IgD-negative memory B cell (primary cell): ENCODE measurements at regions not wholly inside any gene's neighbourhood (a gene's known extent, or its start where the extent isn't known, plus 50 kb on each side); places are given as distances from the start of the nearest gene placed in this dataset.
"Not testable (repeated sequence)": the region's sequence is repeated elsewhere in the genome, so short reads cannot be mapped to it uniquely, and the experiment has no call there.

Source experiments
- H3K27ac Mint-ChIP-seq, 3 donors: one replicate each; pipeline ENCODE4 v1.8.0; 2020 to 2022; ENCODE audit warnings: mild to moderate bottlenecking in 3 of 3, mixed read lengths in 3 of 3, moderate library complexity in 1 of 3
- H3K27me3 Mint-ChIP-seq: one replicate; pipeline ENCODE4 v1.8.0; 2021; ENCODE audit warnings: mixed read lengths
- H3K36me3 Mint-ChIP-seq: one replicate; pipeline ENCODE4 v1.8.0; 2020; ENCODE audit warnings: mild to moderate bottlenecking, mixed read lengths
- H3K4me1 Mint-ChIP-seq, 3 donors: one replicate each; pipeline ENCODE4 v1.8.0; 2020 to 2022; ENCODE audit warnings: mixed read lengths in 3 of 3, mild to moderate bottlenecking in 1 of 3
- H3K4me3 Mint-ChIP-seq, 4 donors: one replicate each; pipeline ENCODE4 v1.8.0; 2020 to 2022; ENCODE audit warnings: mild to moderate bottlenecking in 4 of 4, mixed read lengths in 4 of 4, moderate library complexity in 3 of 4
- H3K9me3 Mint-ChIP-seq, 3 donors: one replicate each; pipeline ENCODE4 v1.8.0; 2020 to 2021; ENCODE audit warnings: mixed read lengths in 3 of 3, mild to moderate bottlenecking in 1 of 3

DNA sequence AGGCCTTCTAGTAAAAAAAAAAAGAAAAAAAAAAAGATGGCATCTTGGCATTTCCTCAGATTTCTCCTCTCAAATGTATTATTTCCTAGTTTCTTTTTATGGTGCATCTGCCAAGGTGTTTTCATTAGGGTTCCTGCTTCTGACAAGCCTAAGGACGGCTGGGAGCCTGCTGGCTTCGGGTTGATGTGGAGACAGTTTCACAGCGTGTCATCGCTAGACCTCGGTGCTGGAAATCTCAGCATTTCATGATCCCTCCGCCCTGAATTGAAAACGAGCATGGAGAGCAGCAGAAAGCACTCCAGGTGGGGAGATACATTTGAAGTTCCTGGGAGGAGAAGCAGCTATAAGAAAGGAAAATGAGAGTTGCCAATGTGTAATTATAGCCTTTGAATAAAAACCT is 283.9 kb upstream of the CNTN5 start:
- H3K4me3 Mint-ChIP-seq: no peak overlapping the region
- no peak overlapping the region for H3K27ac Mint-ChIP-seq
- H3K9me3 Mint-ChIP-seq: peaks cover 0 to 6% (median 2%) of the 10 kb centered on the region in 3 donors
- H3K4me1 Mint-ChIP-seq: no peaks in the 10 kb centered on the region
- no peaks in the 10 kb centered on the region for H3K36me3 Mint-ChIP-seq
- no peaks in the 10 kb centered on the region for H3K27me3 Mint-ChIP-seq

DNA sequence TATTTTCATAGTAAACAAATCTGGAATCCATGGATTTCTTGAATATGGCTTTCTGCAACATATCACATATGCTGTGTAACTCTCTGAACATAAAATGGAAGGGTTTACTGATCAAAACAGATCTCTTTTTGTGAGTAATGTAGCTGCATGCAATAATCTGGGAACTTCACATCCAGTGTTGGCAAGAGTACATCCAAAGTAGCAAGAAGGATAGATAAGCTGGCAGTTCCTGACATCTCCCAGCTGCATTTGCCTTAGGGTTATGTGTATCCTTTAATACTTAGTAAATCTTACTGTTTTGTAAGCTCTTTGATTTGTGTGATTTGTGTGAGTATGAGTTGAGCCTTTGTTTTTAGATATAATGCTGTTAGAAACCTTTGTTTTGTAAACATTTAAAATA is 280.4 kb upstream of the CNTN5 start:
- Mint-ChIP-seq H3K9me3 (peaks cover 0 to 3% (median 3%) of the 10 kb centered on the region in 3 donors), H3K36me3 (peaks cover 1% of the 10 kb centered on the region), H3K4me3 (no peak overlapping the region), H3K27ac (no peak overlapping the region), H3K27me3 (no peaks in the 10 kb centered on the region), H3K4me1 (no peaks in the 10 kb centered on the region)

DNA sequence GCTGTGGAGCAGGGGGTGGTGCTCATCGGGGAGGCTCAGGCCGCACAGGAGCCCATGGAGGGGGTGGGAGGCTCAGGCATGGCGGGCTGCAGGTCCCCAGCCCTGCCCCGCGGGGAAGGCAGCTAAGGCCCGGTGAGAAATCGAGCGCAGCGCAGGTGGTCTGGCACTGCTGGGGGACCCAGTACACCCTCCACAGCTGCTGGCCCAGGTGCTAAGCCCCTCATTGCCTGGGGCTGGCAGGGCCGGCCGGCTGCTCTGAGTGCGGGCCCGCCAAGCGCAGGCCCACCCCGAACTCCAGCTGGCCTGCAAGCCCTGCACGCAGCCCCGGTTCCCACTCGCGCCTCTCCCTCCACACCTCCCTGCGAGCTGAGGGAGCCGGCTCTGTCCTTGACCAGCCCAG is 257.3 kb upstream of the CNTN5 start:
- not testable (repeated sequence) for H3K4me1 Mint-ChIP-seq, H3K36me3 Mint-ChIP-seq, H3K4me3 Mint-ChIP-seq, H3K27ac Mint-ChIP-seq, H3K27me3 Mint-ChIP-seq
- peaks cover 4 to 12% (median 5%) of the 10 kb centered on the region in 3 donors for H3K9me3 Mint-ChIP-seq

DNA sequence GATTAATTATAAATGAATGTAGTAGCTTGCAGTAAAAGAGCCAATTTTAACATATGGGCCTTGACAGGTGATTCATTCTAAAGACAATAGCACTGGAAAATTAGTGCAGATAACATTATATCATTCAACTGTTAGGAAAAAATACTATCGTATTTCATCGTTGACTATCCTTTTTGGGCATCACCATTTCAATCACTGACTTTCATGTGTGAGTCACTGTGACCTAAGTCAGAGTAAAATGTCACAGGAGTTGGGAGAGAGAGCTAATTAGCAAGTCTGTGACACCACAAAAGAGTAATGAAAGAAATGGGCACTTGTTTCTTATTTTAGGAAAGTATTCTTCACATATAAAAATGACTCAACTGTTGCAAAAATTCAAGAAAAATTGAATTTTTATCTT is 253.8 kb upstream of the CNTN5 start:
- Mint-ChIP-seq H3K4me1 (no peaks in the 10 kb centered on the region), H3K27me3 (no peaks in the 10 kb centered on the region), H3K9me3 (peaks cover 5 to 11% (median 5%) of the 10 kb centered on the region in 3 donors), H3K36me3 (no peaks in the 10 kb centered on the region), H3K27ac (no peak overlapping the region), H3K4me3 (no peak overlapping the region)

DNA sequence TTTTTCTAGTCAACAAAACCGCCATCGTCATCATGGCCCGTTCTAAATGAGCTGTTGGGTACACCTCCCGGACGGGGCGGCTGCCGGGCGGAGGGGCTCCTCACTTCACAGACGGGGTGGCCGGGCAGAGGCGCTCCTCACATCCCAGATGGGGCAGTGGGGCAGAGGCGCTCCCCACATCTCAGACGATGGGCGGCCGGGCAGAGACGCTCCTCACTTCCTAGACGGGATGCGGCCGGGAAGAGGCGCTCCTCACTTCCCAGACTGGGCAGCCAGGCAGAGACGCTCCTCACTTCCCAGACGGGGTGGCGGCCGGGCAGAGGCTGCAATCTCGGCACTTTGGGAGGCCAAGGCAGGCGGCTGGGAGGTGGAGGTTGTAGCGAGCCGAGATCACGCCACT is 250.7 kb upstream of the CNTN5 start:
- not testable (repeated sequence) for H3K27me3 Mint-ChIP-seq, H3K4me3 Mint-ChIP-seq, H3K36me3 Mint-ChIP-seq, H3K27ac Mint-ChIP-seq, H3K9me3 Mint-ChIP-seq, H3K4me1 Mint-ChIP-seq

DNA sequence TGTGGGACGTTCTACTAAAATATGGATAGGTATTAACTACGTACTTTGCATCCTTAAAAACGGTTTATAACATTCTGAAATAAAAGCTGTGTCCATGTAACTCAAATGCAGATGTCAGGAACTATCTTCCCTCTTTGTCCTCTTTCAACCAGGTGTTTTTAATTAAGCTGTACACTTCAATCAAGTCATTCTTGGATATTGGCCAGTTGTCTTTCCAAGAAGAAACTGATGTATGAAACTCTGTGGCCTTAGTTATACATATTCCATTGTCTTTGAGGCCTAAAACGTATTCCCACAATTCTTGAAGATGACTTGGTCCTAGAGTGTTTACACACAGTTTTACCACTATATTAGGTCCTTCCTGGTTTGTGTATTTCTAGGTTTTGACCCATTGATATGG is 249.0 kb upstream of the CNTN5 start:
- Mint-ChIP-seq H3K4me1 (no peaks in the 10 kb centered on the region), H3K4me3 (no peak overlapping the region), H3K36me3 (no peaks in the 10 kb centered on the region), H3K27ac (no peak overlapping the region), H3K27me3 (no peaks in the 10 kb centered on the region), H3K9me3 (peaks cover 0 to 9% (median 4%) of the 10 kb centered on the region in 3 donors)

DNA sequence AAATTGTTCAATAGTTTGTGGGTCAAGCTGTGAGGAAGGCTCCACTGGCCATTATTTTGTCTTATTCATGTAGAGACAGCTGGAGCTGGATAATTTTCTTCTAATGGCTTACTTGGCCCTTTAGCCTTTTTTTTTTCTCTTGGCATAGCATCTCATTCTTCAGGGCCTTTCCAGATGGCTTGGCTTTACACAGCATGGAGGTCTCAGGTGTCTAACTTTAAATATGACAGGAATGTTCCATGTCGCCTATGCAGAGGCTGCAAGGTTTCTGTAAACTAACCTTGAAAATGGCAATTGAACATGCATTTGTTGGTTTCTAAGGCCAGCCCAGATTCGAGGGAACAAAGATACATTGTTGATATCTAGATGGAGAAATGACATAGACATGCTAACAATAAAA is 247.9 kb upstream of the CNTN5 start:
- H3K9me3 Mint-ChIP-seq: peaks cover 0 to 7% (median 4%) of the 10 kb centered on the region in 3 donors
- H3K36me3 Mint-ChIP-seq: no peaks in the 10 kb centered on the region
- H3K4me3 Mint-ChIP-seq: no peak overlapping the region
- no peaks in the 10 kb centered on the region for H3K27me3 Mint-ChIP-seq
- no peaks in the 10 kb centered on the region for H3K4me1 Mint-ChIP-seq
- no peak overlapping the region for H3K27ac Mint-ChIP-seq

DNA sequence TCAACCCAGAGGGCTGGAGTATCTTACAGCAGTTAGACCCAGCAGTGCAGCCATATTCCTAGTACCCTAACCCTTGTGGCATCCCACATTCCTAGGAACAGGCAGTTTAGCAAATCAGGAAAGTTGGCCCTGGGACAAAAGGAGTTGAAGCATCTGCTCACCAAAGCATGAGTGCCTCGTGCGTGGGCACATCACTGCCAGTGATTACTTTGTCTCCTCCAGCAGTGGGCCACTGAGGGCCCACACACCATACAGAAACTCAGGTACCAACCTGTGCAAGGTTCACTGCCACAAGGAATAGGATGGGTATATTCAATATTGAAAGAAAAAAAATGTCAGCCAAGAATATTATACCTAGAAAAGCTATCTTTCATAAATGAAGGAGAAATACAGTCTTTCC is 227.5 kb upstream of the CNTN5 start:
- no peak overlapping the region for H3K27ac Mint-ChIP-seq
- no peak overlapping the region for H3K4me3 Mint-ChIP-seq
- peaks cover 0 to 8% (median 1%) of the 10 kb centered on the region in 3 donors for H3K9me3 Mint-ChIP-seq
- H3K4me1 Mint-ChIP-seq: no peaks in the 10 kb centered on the region
- H3K36me3 Mint-ChIP-seq: no peaks in the 10 kb centered on the region
- H3K27me3 Mint-ChIP-seq: no peaks in the 10 kb centered on the region

DNA sequence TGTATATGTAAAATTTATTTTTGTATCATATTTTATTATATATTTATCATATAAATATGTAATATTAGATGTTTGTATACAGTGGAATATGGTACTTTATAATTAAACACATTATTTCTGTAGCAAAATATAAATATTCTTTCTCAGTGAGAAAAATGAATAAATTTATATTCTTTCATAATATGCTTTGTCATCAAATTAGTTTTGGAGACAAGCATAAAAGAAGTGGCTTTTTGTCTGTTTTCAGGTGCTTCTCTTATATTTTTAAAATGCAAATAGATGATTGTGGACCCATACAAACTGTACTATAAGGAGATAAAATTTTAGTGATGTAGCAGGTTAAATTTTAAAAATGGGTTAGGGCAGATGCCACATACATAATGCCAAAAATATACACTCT is 222.4 kb upstream of the CNTN5 start:
- Mint-ChIP-seq H3K4me1 (no peaks in the 10 kb centered on the region), H3K27me3 (no peaks in the 10 kb centered on the region), H3K27ac (no peak overlapping the region), H3K9me3 (peaks cover 0 to 8% (median 0%) of the 10 kb centered on the region in 3 donors), H3K36me3 (no peaks in the 10 kb centered on the region), H3K4me3 (no peak overlapping the region)

DNA sequence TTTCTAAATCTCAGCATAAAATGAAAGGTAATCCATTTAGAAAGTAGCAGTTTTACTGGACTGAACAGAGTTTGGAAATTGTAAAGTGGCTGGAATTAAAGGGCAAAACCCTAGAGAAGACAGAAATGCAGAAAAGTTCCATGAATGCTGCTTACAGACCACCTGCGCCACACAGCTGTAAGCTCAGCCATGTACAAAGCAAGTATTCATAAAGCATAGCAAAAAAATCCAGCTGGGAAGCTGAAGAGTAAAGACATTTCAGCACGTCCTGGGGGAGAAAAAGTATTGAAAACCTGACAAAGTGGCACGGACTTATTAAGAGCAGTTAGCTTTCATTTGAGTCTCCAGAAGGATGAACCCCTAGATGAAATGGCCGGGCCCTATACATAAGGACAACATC is 220.1 kb upstream of the CNTN5 start:
- no peak overlapping the region for H3K27ac Mint-ChIP-seq
- H3K27me3 Mint-ChIP-seq: no peaks in the 10 kb centered on the region
- H3K4me1 Mint-ChIP-seq: no peaks in the 10 kb centered on the region
- H3K36me3 Mint-ChIP-seq: no peaks in the 10 kb centered on the region
- no peak overlapping the region for H3K4me3 Mint-ChIP-seq
- peaks cover 0 to 6% (median 0%) of the 10 kb centered on the region in 3 donors for H3K9me3 Mint-ChIP-seq

DNA sequence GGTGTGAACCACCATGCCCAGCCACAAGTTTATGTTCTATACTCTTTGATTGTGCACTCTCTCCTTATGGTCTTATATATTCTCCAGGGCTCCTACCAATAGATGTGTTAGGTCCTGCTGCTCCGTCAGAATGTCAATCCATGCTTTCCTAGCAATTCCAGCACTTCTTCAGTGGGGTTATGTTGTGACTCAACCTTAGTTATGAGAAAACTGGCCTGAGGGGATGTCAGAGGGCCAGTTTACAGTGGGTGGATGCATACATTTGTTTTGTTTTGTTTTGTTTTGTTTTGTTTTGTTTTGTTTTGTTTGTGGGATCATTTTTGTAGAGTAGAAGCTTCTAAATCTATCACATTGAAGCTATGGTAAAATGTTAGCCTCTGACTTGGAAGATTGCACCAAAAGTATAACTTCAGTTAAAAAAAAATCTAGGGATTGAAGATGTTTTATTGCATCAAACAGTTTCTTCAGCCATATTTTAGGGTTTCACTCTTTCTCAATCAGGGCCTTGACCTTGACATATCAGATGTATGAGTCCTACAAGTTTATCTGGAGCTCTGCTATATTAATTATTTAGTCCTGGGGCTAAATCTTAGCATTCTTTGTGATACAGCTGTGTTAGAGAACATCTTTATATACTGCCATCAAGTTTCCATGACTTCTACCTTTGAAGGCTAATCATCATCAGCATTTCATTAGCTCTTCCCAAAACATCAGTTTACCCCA is 191.6 kb upstream of the CNTN5 start:
- no peaks in the 10 kb centered on the region for H3K27me3 Mint-ChIP-seq
- peaks cover 0 to 2% (median 0%) of the 10 kb centered on the region in 3 donors for H3K4me1 Mint-ChIP-seq
- no peak overlapping the region for H3K27ac Mint-ChIP-seq
- H3K36me3 Mint-ChIP-seq: no peaks in the 10 kb centered on the region
- peaks cover 0 to 32% (median 6%) of the 10 kb centered on the region in 3 donors for H3K9me3 Mint-ChIP-seq
- no peak overlapping the region for H3K4me3 Mint-ChIP-seq

DNA sequence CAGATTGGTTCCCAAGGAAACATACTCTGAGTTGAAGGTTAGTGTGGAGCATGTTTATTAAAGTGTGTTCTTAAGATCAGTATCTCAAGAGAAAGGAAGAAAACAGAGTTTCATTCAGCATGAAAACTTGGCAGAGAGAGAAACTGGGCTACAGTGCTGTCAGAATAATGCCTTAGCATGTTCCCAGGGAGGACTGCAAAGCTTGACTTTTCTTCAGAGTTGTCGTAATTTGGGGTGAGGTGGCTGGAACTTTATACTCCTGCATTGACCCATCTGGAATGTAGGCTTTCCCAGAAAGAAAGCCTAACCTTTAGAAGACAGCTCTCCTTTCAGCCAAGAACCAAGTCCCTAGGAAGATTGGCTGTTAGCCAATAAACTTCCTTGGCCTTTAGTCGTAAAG is 190.8 kb upstream of the CNTN5 start:
- no peak overlapping the region for H3K4me3 Mint-ChIP-seq
- no peak overlapping the region for H3K27ac Mint-ChIP-seq
- no peaks in the 10 kb centered on the region for H3K36me3 Mint-ChIP-seq
- no peaks in the 10 kb centered on the region for H3K27me3 Mint-ChIP-seq
- peaks cover 0 to 2% (median 0%) of the 10 kb centered on the region in 3 donors for H3K4me1 Mint-ChIP-seq
- H3K9me3 Mint-ChIP-seq: peaks cover 0 to 38% (median 9%) of the 10 kb centered on the region in 3 donors

DNA sequence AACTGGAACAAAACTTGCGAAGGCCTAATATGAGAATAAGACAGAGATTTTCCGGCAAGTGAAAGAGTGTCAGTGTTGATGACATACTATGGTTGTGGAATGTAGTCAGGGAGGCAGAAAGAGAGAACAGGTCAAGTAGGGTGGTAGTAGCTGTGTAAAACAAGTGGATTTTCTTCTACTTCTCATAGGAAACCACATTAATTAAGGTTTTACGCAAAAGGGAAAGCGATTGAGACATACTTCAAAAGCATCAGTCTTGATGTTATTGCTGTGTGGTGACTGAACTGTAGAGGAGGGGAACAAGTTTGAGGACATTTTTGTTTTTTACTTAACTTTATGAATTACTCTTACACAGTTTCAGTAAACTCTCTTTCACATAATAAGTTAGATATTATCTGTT is 186.0 kb upstream of the CNTN5 start:
- Mint-ChIP-seq H3K36me3 (no peaks in the 10 kb centered on the region), H3K27me3 (no peaks in the 10 kb centered on the region), H3K4me1 (no peaks in the 10 kb centered on the region), H3K4me3 (no peak overlapping the region), H3K9me3 (peaks cover 0 to 25% (median 6%) of the 10 kb centered on the region in 3 donors), H3K27ac (no peak overlapping the region)

DNA sequence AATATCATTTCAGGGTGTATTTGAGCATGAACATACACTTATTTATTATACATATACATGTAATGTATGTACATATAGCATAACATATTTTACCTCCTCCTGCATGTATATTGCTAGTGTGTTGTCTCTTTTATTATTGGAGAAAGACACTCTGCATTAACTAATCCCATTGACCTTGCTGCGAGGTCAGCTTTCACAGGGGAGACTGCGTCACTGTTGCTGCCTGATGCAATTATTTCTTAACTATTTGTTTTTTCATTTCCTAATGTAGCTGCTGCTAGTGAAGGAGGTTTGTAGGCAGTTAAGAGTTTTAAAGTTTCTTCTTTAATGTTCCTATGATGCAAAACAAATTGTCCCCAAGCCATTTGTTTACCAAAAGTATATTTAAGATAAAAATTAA is 185.4 kb upstream of the CNTN5 start:
- Mint-ChIP-seq H3K36me3 (no peaks in the 10 kb centered on the region), H3K27me3 (no peaks in the 10 kb centered on the region), H3K4me1 (no peaks in the 10 kb centered on the region), H3K27ac (no peak overlapping the region), H3K9me3 (peaks cover under 1 to 23% (median 7%) of the 10 kb centered on the region in 3 donors), H3K4me3 (no peak overlapping the region)

DNA sequence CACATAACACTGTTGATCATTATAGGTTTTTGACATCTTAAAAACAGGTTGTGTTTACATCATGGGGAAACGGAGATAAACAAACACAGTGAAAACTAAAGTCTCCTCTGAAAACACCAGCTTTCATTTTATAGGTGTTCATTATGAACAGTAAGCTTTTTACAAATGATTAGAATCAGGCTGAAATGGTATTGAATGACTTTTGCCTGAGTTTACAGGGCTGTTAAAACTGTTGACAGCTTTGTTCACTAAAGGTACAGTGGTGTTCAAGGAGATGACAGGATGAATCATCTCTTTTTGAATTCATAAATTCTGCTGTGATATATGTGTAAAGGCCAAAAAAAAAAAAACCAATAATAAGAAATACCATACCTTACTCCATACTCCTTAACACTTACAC is 184.6 kb upstream of the CNTN5 start:
- Mint-ChIP-seq H3K27me3 (no peaks in the 10 kb centered on the region), H3K36me3 (no peaks in the 10 kb centered on the region), H3K9me3 (peaks cover 2 to 23% (median 7%) of the 10 kb centered on the region in 3 donors), H3K4me3 (no peak overlapping the region), H3K4me1 (no peaks in the 10 kb centered on the region), H3K27ac (no peak overlapping the region)

DNA sequence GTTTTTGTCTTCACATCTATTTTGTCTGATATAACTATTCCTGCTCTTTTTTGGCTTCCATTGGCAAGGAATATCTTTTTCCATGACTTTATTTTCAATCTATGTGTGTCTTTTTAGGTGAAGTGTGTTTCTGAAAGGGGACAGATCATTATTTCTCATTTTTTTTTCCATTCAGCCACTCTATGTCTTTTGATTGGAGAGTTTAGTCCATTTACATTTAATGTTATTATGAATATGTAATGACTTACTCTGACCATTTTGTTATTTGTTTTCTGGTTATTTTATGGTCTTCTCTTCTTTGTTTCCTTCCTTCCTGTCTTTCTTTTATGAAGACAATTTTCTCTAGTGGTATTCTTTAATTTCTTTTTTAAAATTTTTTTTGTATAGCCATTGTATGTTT is 178.6 kb upstream of the CNTN5 start:
- H3K27me3 Mint-ChIP-seq: no peaks in the 10 kb centered on the region
- H3K9me3 Mint-ChIP-seq: peaks cover 4 to 9% (median 4%) of the 10 kb centered on the region in 3 donors
- H3K4me1 Mint-ChIP-seq: no peaks in the 10 kb centered on the region
- H3K27ac Mint-ChIP-seq: no peak overlapping the region
- no peak overlapping the region for H3K4me3 Mint-ChIP-seq
- H3K36me3 Mint-ChIP-seq: no peaks in the 10 kb centered on the region
